Transverse colon (tissue), 4 donors: ENCODE measurements at regions not wholly inside any gene's neighbourhood (a gene's known extent, or its start where the extent isn't known, plus 50 kb on each side); places are given as distances from the start of the nearest gene placed in this dataset.

Experiments used
- DNase-seq: peaks from one replicate; pipeline ENCODE4 v3.0.0-alpha.2; 2019
- H3K27ac ChIP-seq, 4 donors: fragments of 200-600 bp; sonication (generic); 2 replicates each; pipeline ENCODE4 v1.5.1; 2016 to 2018; ENCODE audit warnings: inconsistent platforms in 4 of 4
- H3K27me3 ChIP-seq: fragments of 200-600 bp; sonication (generic); 2 replicates; pipeline ENCODE4 v1.5.1; 2017; ENCODE audit warnings: inconsistent platforms
- H3K36me3 ChIP-seq, 4 donors: fragments of 200-600 bp; sonication (generic); 2 replicates each; pipeline ENCODE4 v1.5.1; 2017 to 2019; ENCODE audit warnings: inconsistent platforms in 4 of 4
- H3K4me1 ChIP-seq, 4 donors: fragments of 200-600 bp; sonication (generic); 2 replicates each; pipeline ENCODE4 v1.5.1; 2017 to 2020; ENCODE audit warnings: inconsistent platforms in 4 of 4
- H3K4me3 ChIP-seq, 4 donors: fragments of 200-600 bp; sonication (generic); 1 replicate in 1 of 4; 2 replicates in 3 of 4; pipeline versions ENCODE4 v1.5.1 to v1.6.1; 2017 to 2019; ENCODE audit warnings: inconsistent platforms in 4 of 4
- H3K9me3 ChIP-seq, 2 donors: fragments of 200-600 bp; sonication (generic); 2 replicates each; pipeline ENCODE4 v1.5.1; 2017 to 2019; ENCODE audit warnings: inconsistent platforms in 2 of 2
- CTCF ChIP-seq, 5 experiments: fragments of 200-600 bp in 3 of 5; fragments of 450-650 bp in 2 of 5; sonication (generic) in 3 of 5; IDR thresholded peaks; 1 replicate in 2 of 5; 2 replicates in 3 of 5; pipeline ENCODE4 v1.5.1; 2016 to 2017; ENCODE audit warnings: antibody characterized with exemption in 5 of 5, inconsistent platforms in 3 of 5, mild to moderate bottlenecking in 2 of 5, moderate library complexity in 1 of 5
- EP300 ChIP-seq: sonication (generic); formaldehyde crosslinking; IDR thresholded peaks from one replicate; pipeline ENCODE4 v1.6.1; 2017; ENCODE audit warnings: antibody characterized with exemption, low read depth
- POLR2A ChIP-seq: fragments of 450-650 bp; IDR thresholded peaks from one replicate; pipeline ENCODE4 v1.6.1; 2016; ENCODE audit warnings: antibody characterized with exemption, mild to moderate bottlenecking, moderate library complexity
- POLR2AphosphoS5 ChIP-seq, 3 donors: sonication (generic); formaldehyde crosslinking; IDR thresholded peaks; one replicate each; pipeline ENCODE4 v1.6.1; 2016; ENCODE audit warnings: antibody characterized with exemption in 3 of 3
- WGBS, 2 donors: methylation state at CpG; one replicate each; pipeline ENCODE4 v1.1.5; 2018; ENCODE audit warnings: low coverage in 1 of 2; 5-methylcytosine and 5-hydroxymethylcytosine counted together
- in situ Hi-C, 4 donors: fragments of 200-750 bp; cut with MboI; loops; one replicate each; pipeline versions ENCODE4 v1.15.0 to v1.15.1; 2017; ENCODE audit warnings: low sequenced_read_pairs in 3 of 4, low pct_ligation_motif_present in 1 of 4, low pct_unique_long_range_greater_than_20kb in 1 of 4
- intact Hi-C: fragments of 100-400 bp; cut with DNase I; formaldehyde crosslinking; loops from one replicate; pipeline ENCODE4 v1.15.1; 2023; ENCODE audit warnings: low total_unique reads

- TF ChIP-seq EP300, result no peak
- TF ChIP-seq CTCF (IDR thresholded peaks at IDR 0.05), result no peak
- TF ChIP-seq POLR2A, result no peak
- no peak for TF ChIP-seq POLR2AphosphoS5 (IDR thresholded peaks at IDR 0.05)
- no peaks in the 10 kb centered on the region for H3K27me3 ChIP-seq
- no peak for DNase-seq
- intact Hi-C loops (no loop called here), in situ Hi-C loops (no loop called here)
- H3K9me3 ChIP-seq, result no peaks in the 10 kb centered on the region
- H3K36me3 ChIP-seq, result no peaks in the 10 kb centered on the region
- WGBS, 2 donors, result 79 to 81% methylated on average over 4 of the region's 4 CpGs
- no peaks in the 10 kb centered on the region for H3K4me1 ChIP-seq
- no peak overlapping the region for H3K4me3 ChIP-seq
- H3K27ac ChIP-seq, result no peak overlapping the region
Observed at GRCh38 chr3:151935446-151935845, 62.0 kb downstream of the SUCNR1 start.

- 86 to 90% methylated on average over 2 of the region's 2 CpGs for WGBS, 2 donors
- intact Hi-C loops, result no loop called here
- no peaks in the 10 kb centered on the region for H3K36me3 ChIP-seq
- H3K27ac ChIP-seq, result no peak overlapping the region
- no peak for TF ChIP-seq POLR2AphosphoS5 (IDR thresholded peaks at IDR 0.05)
- no peak for TF ChIP-seq POLR2A
- TF ChIP-seq CTCF (IDR thresholded peaks at IDR 0.05), result no peak
- TF ChIP-seq EP300, result no peak
- no peaks in the 10 kb centered on the region for H3K9me3 ChIP-seq
- no peaks in the 10 kb centered on the region for H3K27me3 ChIP-seq
- no peaks in the 10 kb centered on the region for H3K4me1 ChIP-seq
- in situ Hi-C loops, result no loop called here
- H3K4me3 ChIP-seq, result no peak overlapping the region
- no peak for DNase-seq
Observed at GRCh38 chr3:151940481-151940880, 67.0 kb downstream of the SUCNR1 start.

- Histone ChIP-seq H3K27ac (no peak overlapping the region), H3K9me3 (no peaks in the 10 kb centered on the region), H3K4me1 (no peaks in the 10 kb centered on the region), H3K4me3 (no peak overlapping the region), H3K36me3 (no peaks in the 10 kb centered on the region), H3K27me3 (no peaks in the 10 kb centered on the region)
- DNase-seq, result no peak
- TF ChIP-seq EP300 (no peak), POLR2AphosphoS5 (IDR thresholded peaks at IDR 0.05) (no peak), POLR2A (no peak), CTCF (IDR thresholded peaks at IDR 0.05) (no peak)
- intact Hi-C loops (no loop called here), in situ Hi-C loops (no loop called here)
- WGBS, 2 donors, result 33 to 62% methylated on average over 1 of the region's 1 CpG
Observed at GRCh38 chr3:151943539-151943938, 70.1 kb downstream of the SUCNR1 start.

GRCh38 chr3:151944356-151944755 is 70.9 kb downstream of the SUCNR1 start:
- no peak for TF ChIP-seq POLR2A
- TF ChIP-seq CTCF (IDR thresholded peaks at IDR 0.05), result no peak
- TF ChIP-seq POLR2AphosphoS5 (IDR thresholded peaks at IDR 0.05), result no peak
- no peak for TF ChIP-seq EP300
- no peaks in the 10 kb centered on the region for H3K27me3 ChIP-seq
- intact Hi-C loops, result no loop called here
- H3K4me1 ChIP-seq, result no peaks in the 10 kb centered on the region
- H3K27ac ChIP-seq, result no peak overlapping the region
- H3K4me3 ChIP-seq, result no peak overlapping the region
- no peak for DNase-seq
- no peaks in the 10 kb centered on the region for H3K9me3 ChIP-seq
- in situ Hi-C loops, result no loop called here
- H3K36me3 ChIP-seq, result no peaks in the 10 kb centered on the region
